IMR-90 (cell line): ENCODE measurements at regions not wholly inside any gene's neighbourhood (a gene's known extent, or its start where the extent isn't known, plus 50 kb on each side); places are given as distances from the start of the nearest gene placed in this dataset.

ENCODE experiments used
- ATAC-seq: fragments of 200-7000 bp; cut with Tn5 transposase; 2 replicates; pipeline ENCODE4 v1.9.1; 2020; ENCODE audit warnings: low read depth, mild to moderate bottlenecking, moderate library complexity
- BruUV-seq: library from RNA; stranded (reverse); fragments of 400-500 nt; replicated peaks from 2 replicates; lab custom pipeline; 2021; lab: Mats Ljungman, UMichigan
- CTCF ChIA-PET: fragments of 300-600 bp; formaldehyde crosslinking; extraction: SDS; loops from one replicate; lab custom pipeline; 2021; ENCODE audit warnings: antibody characterized with exemption; lab: Yijun Ruan, JAX
- POLR2A ChIA-PET: fragments of 300-600 bp; sonication (Branson Sonifier 250); formaldehyde crosslinking; loops from one replicate; lab custom pipeline; 2022; ENCODE audit warnings: antibody characterized with exemption; ENCODE audit not compliant: unreplicated experiment; lab: Charles Lee
- DNase-seq: peaks from one replicate; pipeline ENCODE4 v3.0.0; 2013
- H2AFZ ChIP-seq: replicated peaks from 2 replicates; pipeline ENCODE3; 2013; ENCODE audit warnings: low read length, mild to moderate bottlenecking; ENCODE audit not compliant: poor library complexity
- H2AK5ac ChIP-seq: 2 replicates; pipeline ENCODE4 v1.6.1; 2013; ENCODE audit warnings: low read depth, low read length, inconsistent platforms
- H2AK9ac ChIP-seq: replicated peaks from 2 replicates; pipeline ENCODE3; 2013; ENCODE audit warnings: mild to moderate bottlenecking, low read depth, low read length, moderate library complexity; ENCODE audit not compliant: poor library complexity
- H2BK120ac ChIP-seq: 2 replicates; pipeline ENCODE4 v1.6.1; 2013; ENCODE audit warnings: low read depth, low read length, inconsistent platforms
- H2BK15ac ChIP-seq: 3 replicates; pipeline ENCODE4 v1.6.1; 2013; ENCODE audit warnings: low read depth, low read length, inconsistent platforms
- H2BK20ac ChIP-seq: 2 replicates; pipeline ENCODE4 v1.6.1; 2013; ENCODE audit warnings: low read depth, mild to moderate bottlenecking, inconsistent platforms, low read length, moderate library complexity
- H2BK5ac ChIP-seq: 2 replicates; pipeline ENCODE4 v1.6.1; 2013; ENCODE audit warnings: mild to moderate bottlenecking, low read depth, low read length, inconsistent platforms; ENCODE audit not compliant: poor library complexity, severe bottlenecking
- H3K14ac ChIP-seq: replicated peaks from 2 replicates; pipeline ENCODE4 v1.6.1; 2013; ENCODE audit warnings: low read depth, low read length, inconsistent platforms
- H3K18ac ChIP-seq: 2 replicates; pipeline ENCODE4 v1.6.1; 2013; ENCODE audit warnings: low read depth, low read length, control low read depth
- H3K23ac ChIP-seq: 2 replicates; pipeline ENCODE4 v1.6.1; 2013; ENCODE audit warnings: low read depth, low read length, inconsistent platforms
- H3K27ac ChIP-seq: 2 replicates; pipeline ENCODE4 v1.5.1; 2013; ENCODE audit warnings: mild to moderate bottlenecking, control low read depth, low read length; ENCODE audit not compliant: insufficient read depth
- H3K27me3 ChIP-seq: 2 replicates; pipeline ENCODE4 v1.6.1; 2013; ENCODE audit warnings: low read length; ENCODE audit not compliant: control insufficient read depth, insufficient read depth
- H3K36me3 ChIP-seq: 2 replicates; pipeline ENCODE4 v1.6.1; 2013; ENCODE audit warnings: low read length, mixed read lengths; ENCODE audit not compliant: control insufficient read depth, insufficient read depth
- H3K4ac ChIP-seq: 2 replicates; pipeline ENCODE4 v1.6.1; 2013; ENCODE audit warnings: low read depth, low read length, inconsistent platforms
- H3K4me1 ChIP-seq: 2 replicates; pipeline ENCODE4 v1.6.1; 2013; ENCODE audit warnings: low read length, mixed read lengths; ENCODE audit not compliant: control insufficient read depth, insufficient read depth
- H3K4me2 ChIP-seq: 2 replicates; pipeline ENCODE4 v1.6.1; 2013; ENCODE audit warnings: low read depth, mild to moderate bottlenecking, control low read depth, low read length, moderate library complexity
- H3K4me3 ChIP-seq: 2 replicates; pipeline ENCODE4 v1.5.1; 2013; ENCODE audit warnings: low read depth, mild to moderate bottlenecking, control low read depth, low read length, moderate library complexity; ENCODE audit not compliant: insufficient read depth
- H3K56ac ChIP-seq: 2 replicates; pipeline ENCODE4 v1.6.1; 2013; ENCODE audit warnings: low read length, inconsistent platforms; ENCODE audit not compliant: insufficient read depth; ENCODE audit errors: extremely low read depth
- H3K79me1 ChIP-seq, 2 experiments: 2 replicates each; pipeline ENCODE4 v1.6.1; 2013; ENCODE audit warnings: low read length in 2 of 2, inconsistent platforms in 1 of 2, low read depth in 1 of 2
- H3K9ac ChIP-seq: 2 replicates; pipeline ENCODE4 v1.6.1; 2013; ENCODE audit warnings: low read depth, low read length, control low read depth
- H3K9me1 ChIP-seq: 2 replicates; pipeline ENCODE4 v1.6.1; 2013; ENCODE audit warnings: low read length, inconsistent platforms; ENCODE audit not compliant: insufficient read depth
- H3K9me3 ChIP-seq: 2 replicates; pipeline ENCODE4 v1.6.1; 2013; ENCODE audit warnings: low read length; ENCODE audit not compliant: control insufficient read depth, insufficient read depth
- H4K20me1 ChIP-seq: 2 replicates; pipeline ENCODE4 v1.6.1; 2013; ENCODE audit warnings: low read length, inconsistent platforms; ENCODE audit not compliant: insufficient read depth
- H4K5ac ChIP-seq: 2 replicates; pipeline ENCODE4 v1.6.1; 2013; ENCODE audit warnings: mild to moderate bottlenecking, low read depth, low read length, control low read depth
- H4K8ac ChIP-seq, 2 experiments: 2 replicates each; pipeline ENCODE4 v1.6.1; 2013; ENCODE audit warnings: low read depth in 2 of 2, low read length in 2 of 2, control low read depth in 1 of 2, inconsistent platforms in 1 of 2
- H4K91ac ChIP-seq: 2 replicates; pipeline ENCODE4 v1.6.1; 2013; ENCODE audit warnings: low read depth, low read length, inconsistent platforms; ENCODE audit not compliant: insufficient read depth
- CEBPB ChIP-seq: IDR thresholded peaks from 2 replicates; pipeline ENCODE4 v1.6.1; 2012; ENCODE audit warnings: low read depth, low read length, improper control_type of control experiment
- CTCF ChIP-seq: conservative IDR thresholded peaks from 2 replicates; pipeline ENCODE4 v1.5.1; 2012; ENCODE audit warnings: mild to moderate bottlenecking, low read depth, low read length, improper control_type of control experiment
- ELK1 ChIP-seq: fragments of 150-350 bp; IDR thresholded peaks from 2 replicates; pipeline ENCODE4 v1.6.1; 2016; ENCODE audit warnings: low read depth, mild to moderate bottlenecking, low read length, moderate library complexity, borderline replicate concordance
- FOS ChIP-seq: fragments of 150-350 bp; IDR thresholded peaks from 2 replicates; pipeline ENCODE4 v1.6.1; 2016; ENCODE audit warnings: low read depth, low read length
- MAZ ChIP-seq: IDR thresholded peaks from 2 replicates; pipeline ENCODE4 v1.6.1; 2012; ENCODE audit warnings: low read depth, mild to moderate bottlenecking, low read length, improper control_type of control experiment, moderate library complexity, borderline replicate concordance
- POLR2A ChIP-seq: IDR thresholded peaks from 2 replicates; pipeline ENCODE4 v1.6.1; 2012; ENCODE audit warnings: mild to moderate bottlenecking, low read depth, low read length
- WGBS, 2 experiments: methylation state at CpG; one replicate each; pipeline versions ENCODE4 v1.1.5 to v1.1.7; 2013; ENCODE audit warnings: missing lambda C conversion rate in 2 of 2; ENCODE audit not compliant: insufficient read length in 1 of 2; ENCODE audit errors: extremely low coverage in 2 of 2; 5-methylcytosine and 5-hydroxymethylcytosine counted together
- dilution Hi-C: fragments of 300-500 bp; cut with HindIII; formaldehyde crosslinking; loops from one replicate; pipeline ENCODE4 v1.14.3; 2018; ENCODE audit warnings: low sequenced_read_pairs; ENCODE audit not compliant: unreplicated experiment
- in situ Hi-C: fragments of 300-500 bp; cut with MboI; formaldehyde crosslinking; loops from 3 replicates; pipeline ENCODE4 v1.14.3; 2019; ENCODE audit warnings: low sequenced_read_pairs, inconsistent platforms, mixed read lengths
- intact Hi-C: fragments of 100-400 bp; cut with micrococcal nuclease; formaldehyde crosslinking; loops from 2 replicates; pipeline ENCODE4 v1.10.0; 2022

- in situ Hi-C loops = no loop called here
- Histone ChIP-seq H2BK20ac (no peak overlapping the region), H3K9me3 (no peaks in the 10 kb centered on the region), H3K79me1 (no peaks in the 10 kb centered on the region), H2BK120ac (no peak overlapping the region), H3K9ac (no peak overlapping the region), H2BK5ac (no peak overlapping the region), H3K27me3 (no peaks in the 10 kb centered on the region), H4K91ac (no peak overlapping the region), H2AFZ (no peak overlapping the region), H3K4ac (no peak overlapping the region), H2AK9ac (no peak overlapping the region), H3K4me1 (no peaks in the 10 kb centered on the region), H4K8ac (no peak overlapping the region), H3K36me3 (no peaks in the 10 kb centered on the region), H3K4me2 (no peak overlapping the region), H2AK5ac (no peak overlapping the region), H3K18ac (no peak overlapping the region), H2BK15ac (no peak overlapping the region), H3K56ac (no peak overlapping the region), H3K9me1 (no peaks in the 10 kb centered on the region), H3K4me3 (no peak overlapping the region), H4K20me1 (no peaks in the 10 kb centered on the region), H3K14ac (no peak overlapping the region), H3K27ac (no peak overlapping the region), H4K5ac (no peak overlapping the region), H3K23ac (no peak overlapping the region)
- DNase-seq (no peak), ATAC-seq (no peak)
- intact Hi-C loops = no loop called here
- dilution Hi-C loops = no loop called here
- no peak for TF ChIP-seq CTCF
- TF ChIP-seq ELK1 = no peak
- TF ChIP-seq CEBPB = no peak
- TF ChIP-seq POLR2A = no peak
- no peak for TF ChIP-seq MAZ
- TF ChIP-seq FOS = no peak
- ChIA-PET POLR2A (no interaction called here), CTCF (no interaction called here)
- BruUV-seq = no TSS peak
- no CpG with 5 or more reads among the region's 1 CpG for WGBS, 2 experiments
Measured at GRCh38 chr12:62170241-62170640, 90.0 kb upstream of the USP15 start.
